Mammary epithelial cell (primary cell): ENCODE measurements at regions not wholly inside any gene's neighbourhood (a gene's known extent, or its start where the extent isn't known, plus 50 kb on each side); places are given as distances from the start of the nearest gene placed in this dataset.

ENCODE experiments used
- EZH2 ChIP-seq: IDR thresholded peaks from 2 replicates; pipeline ENCODE4 v1.6.1; 2012; ENCODE audit warnings: low read length, inconsistent platforms, borderline replicate concordance
- TF ChIP-seq, protein P1 (sequence below), 2 donors: IDR thresholded peaks in 1 of 2; conservative IDR thresholded peaks in 1 of 2; 2 replicates each; pipeline ENCODE4 v1.5.1; 2011 to 2012; ENCODE audit warnings: inconsistent platforms in 2 of 2, low read length in 2 of 2, mild to moderate bottlenecking in 2 of 2, control low read depth in 1 of 2, low read depth in 1 of 2; ENCODE audit not compliant: insufficient read depth in 1 of 2; ENCODE audit errors: extremely low read depth in 1 of 2

DNA sequence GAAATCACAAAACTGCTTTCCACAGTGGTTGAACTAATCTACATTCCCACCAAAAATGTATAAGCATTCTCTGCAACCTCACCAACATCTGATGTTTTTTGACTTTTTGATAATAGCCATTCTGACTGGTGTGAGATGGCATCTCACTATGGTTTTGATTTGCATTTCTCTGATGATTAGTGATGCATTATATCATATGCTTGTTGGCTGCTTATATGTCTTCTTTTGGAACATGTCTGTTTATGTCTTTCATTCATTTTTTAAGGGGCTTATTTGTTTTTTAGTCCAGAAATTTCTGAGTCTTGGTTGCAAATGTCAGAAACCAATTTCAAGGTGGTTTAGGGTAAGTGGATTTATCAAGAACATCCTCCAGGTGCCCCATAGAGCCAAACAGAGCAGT is 484.8 kb upstream of the TSHZ3 start:
- TF ChIP-seq EZH2 = no peak
- TF ChIP-seq, protein P1, sequence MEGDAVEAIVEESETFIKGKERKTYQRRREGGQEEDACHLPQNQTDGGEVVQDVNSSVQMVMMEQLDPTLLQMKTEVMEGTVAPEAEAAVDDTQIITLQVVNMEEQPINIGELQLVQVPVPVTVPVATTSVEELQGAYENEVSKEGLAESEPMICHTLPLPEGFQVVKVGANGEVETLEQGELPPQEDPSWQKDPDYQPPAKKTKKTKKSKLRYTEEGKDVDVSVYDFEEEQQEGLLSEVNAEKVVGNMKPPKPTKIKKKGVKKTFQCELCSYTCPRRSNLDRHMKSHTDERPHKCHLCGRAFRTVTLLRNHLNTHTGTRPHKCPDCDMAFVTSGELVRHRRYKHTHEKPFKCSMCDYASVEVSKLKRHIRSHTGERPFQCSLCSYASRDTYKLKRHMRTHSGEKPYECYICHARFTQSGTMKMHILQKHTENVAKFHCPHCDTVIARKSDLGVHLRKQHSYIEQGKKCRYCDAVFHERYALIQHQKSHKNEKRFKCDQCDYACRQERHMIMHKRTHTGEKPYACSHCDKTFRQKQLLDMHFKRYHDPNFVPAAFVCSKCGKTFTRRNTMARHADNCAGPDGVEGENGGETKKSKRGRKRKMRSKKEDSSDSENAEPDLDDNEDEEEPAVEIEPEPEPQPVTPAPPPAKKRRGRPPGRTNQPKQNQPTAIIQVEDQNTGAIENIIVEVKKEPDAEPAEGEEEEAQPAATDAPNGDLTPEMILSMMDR (conservative IDR thresholded peaks at IDR 0.05 in 1 of 2, IDR thresholded peaks at IDR 0.05 in 1 of 2; ENCODE audit: extremely low read depth in 1 of 2, insufficient read depth in 1 of 2, low read depth in 1 of 2, low read length in 2 of 2) = no peak
